Ecto neural progenitor cell (in vitro differentiated cells): ENCODE measurements at regions not wholly inside any gene's neighbourhood (a gene's known extent, or its start where the extent isn't known, plus 50 kb on each side); places are given as distances from the start of the nearest gene placed in this dataset.
"Not testable (repeated sequence)": the region's sequence is repeated elsewhere in the genome, so short reads cannot be mapped to it uniquely, and the experiment has no call there.

ENCODE experiments used
- DNase-seq: peaks from one replicate; pipeline ENCODE4 v3.0.0-alpha.2; 2018; ENCODE audit warnings: low spot score

- DNase-seq, result not testable (repeated sequence)
Observed at GRCh38 chr3:90206482-90206881, 1099.1 kb downstream of the EPHA3 start.

GRCh38 chr3:90207353-90208097 is 1100.1 kb downstream of the EPHA3 start:
- not testable (repeated sequence) for DNase-seq

GRCh38 chr3:90221900-90222299 is 1114.5 kb downstream of the EPHA3 start:
- no peak for DNase-seq

GRCh38 chr3:90241481-90241880 is 1134.1 kb downstream of the EPHA3 start:
- DNase-seq, result no peak

GRCh38 chr3:90253131-90253530 is 1145.7 kb downstream of the EPHA3 start:
- DNase-seq, result no peak

GRCh38 chr3:90261481-90262433 is 1154.3 kb downstream of the EPHA3 start:
- no peak for DNase-seq
